ENCODE measurements at regions not wholly inside any gene's neighbourhood (a gene's known extent, or its start where the extent isn't known, plus 50 kb on each side); places are given as distances from the start of the nearest gene placed in this dataset.

DNA sequence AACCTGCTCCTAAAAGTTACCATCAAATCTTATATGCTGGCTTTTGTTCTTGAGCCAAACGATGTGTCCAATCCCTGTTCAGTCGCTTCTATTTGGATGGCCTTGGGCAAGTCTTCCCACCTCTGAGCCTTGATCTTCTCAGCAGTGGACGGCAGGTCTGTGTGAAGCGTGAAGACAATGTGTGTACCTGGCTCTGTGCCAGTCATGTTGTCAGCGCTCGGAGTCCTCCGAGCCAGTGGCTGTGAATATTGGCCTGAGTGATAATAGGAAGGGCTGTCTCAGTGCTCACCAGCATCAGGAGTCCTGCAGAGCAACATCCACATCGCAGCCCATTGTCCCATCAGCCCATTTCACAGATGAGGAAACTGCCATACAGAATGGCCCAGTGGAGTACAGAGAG is 219.0 kb downstream of the CDC5L start:
- DNase-seq (ENCODE audit: low read depth in 3 of 3) = no peak

DNA sequence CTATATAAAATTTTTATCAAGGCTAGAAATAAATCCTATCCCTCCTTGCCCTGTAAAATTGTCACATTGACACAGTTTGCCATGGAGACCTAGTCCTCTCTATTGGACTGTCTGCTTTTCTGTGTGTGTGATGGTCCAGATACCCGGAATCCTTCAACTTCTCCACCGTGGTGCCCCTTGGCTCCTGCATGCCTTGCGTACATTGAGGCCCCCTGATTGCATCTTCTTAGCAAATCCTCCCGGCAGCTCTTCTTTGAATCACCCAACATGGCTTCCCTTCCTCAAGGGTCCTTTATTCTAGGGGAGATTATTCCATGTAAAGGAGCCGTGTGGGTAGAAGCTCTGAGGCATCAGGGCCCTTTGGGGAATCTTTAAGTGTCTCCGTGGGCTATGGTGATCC is 219.5 kb downstream of the CDC5L start:
- DNase-seq (ENCODE audit: low read depth in 3 of 3) = no peak

DNA sequence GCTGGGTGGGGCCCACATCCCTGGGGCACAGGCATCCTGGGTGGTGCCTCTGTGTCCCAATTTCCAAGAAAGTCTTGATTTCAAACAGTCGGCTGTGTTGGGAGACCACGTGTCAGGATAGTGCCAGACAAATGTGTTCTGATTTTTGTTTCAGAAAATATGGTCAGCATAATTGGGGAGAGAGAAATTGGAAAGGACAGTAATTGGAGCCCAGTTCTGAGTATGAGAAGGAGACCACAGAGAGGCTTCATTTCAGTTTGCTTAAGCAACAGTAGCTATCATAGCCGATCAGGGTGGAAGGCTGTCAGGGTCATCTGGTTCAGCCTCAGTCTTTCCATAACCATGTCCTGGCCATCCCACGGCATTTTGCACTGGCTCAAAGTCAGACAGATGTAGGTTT is 220.7 kb downstream of the CDC5L start:
- no peak for DNase-seq (ENCODE audit: low read depth in 3 of 3)

DNA sequence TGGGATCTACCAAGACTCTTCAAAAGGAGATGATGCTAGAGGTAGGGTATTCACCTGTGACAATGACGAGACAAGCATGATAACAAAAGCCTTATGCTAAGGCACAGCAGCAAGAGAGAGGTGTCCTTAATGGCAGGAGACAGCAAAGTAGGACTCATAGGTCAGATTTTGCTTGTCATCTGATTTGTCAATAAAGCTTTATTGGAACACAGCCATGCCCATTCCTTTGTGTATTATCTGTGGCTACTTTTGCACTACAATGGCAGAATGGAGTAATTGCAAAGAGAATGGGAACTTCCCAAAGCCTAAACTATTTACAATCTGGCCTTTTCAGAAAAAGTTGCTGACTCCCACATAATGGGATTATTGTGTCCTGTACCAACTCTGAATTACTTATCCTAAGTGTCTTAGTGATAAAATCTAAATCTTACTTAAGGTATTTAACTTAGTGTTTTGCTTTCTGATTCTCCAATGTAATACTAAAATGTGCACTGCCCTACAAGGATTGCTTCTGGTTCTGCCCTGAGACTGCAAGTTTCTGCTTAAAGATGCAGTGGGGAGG is 221.6 kb downstream of the CDC5L start:
- DNase-seq (ENCODE audit: low read depth in 3 of 3) = no peak

DNA sequence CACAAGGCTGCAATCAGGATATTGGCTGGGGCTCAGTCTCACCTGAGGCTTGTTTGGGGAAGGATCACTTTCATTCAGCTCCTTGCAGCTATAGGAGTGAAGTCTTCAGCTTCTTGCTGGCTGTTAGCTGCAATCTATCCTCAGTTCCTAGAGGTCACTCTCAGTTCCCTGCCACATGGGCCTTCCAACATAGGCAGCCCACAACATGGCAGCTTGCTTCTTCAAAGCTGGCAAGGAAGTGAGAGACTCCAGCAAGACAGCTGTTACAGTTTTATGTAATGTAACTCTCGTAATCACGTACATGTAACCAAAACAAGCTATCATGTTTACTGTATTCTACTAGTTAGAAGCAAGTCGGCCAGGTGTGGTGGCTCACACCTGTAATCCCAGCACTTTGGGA is 226.9 kb downstream of the CDC5L start:
- DNase-seq (ENCODE audit: low read depth in 3 of 3) = no peak

DNA sequence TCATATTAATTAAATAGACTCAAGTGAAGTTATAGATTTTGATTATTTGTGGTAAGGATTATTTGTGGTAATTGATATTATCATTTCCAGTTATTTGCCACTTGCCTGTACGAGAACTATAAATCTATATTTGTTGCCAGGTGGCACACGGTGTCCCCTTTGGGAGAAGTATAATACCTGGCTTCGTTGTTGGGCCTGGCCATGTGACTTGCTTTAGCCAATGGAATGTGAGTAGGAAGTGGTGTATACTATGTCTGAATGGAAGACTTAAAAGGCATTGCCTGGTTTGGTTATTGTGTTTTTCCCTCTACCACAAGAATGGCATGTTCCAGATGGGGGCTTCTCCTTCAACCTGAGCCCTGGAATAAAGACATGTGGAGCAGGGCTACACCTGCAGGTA is 228.1 kb downstream of the CDC5L start:
- no peak for DNase-seq (ENCODE audit: low read depth in 3 of 3)

DNA sequence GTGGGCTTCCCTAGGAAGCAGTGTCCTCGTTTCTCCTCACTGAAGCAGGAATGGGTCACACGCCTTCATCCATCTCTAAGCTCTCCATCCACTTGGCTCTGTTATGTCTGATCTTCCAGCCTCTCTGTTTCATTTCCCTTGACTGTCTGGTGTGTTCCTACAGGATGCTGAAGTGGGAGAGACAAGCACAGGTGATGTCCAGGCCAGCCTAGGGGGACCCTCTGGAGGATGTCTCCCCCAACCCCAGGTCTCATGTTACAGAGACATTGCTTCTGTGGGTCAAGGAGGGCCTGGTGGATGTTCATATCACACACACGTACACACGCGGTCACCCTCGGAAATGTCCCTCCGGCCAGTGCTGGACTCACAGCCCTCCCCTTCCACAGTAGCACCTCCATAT is 229.9 kb downstream of the CDC5L start:
- DNase-seq (ENCODE audit: low read depth in 3 of 3) = no peak

DNA sequence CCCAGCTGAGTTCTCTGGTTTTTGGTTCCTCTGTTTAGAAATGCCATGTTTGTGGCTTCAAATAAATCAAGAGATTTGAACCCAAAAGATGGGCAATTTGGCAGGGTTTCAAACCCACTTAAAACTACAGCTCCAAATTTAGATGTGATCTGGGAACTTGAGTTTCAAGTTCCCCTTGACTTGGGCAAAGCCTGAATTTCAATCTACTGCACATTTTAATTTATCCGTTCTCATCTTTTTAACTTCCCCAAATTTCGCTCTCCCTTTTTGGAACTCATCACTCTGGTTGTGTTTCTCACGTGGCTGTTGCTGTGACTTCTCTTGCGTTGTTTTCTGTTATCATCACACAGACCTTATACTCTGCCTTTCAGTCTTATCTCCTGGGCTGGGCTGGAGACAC is 230.9 kb downstream of the CDC5L start:
- no peak for DNase-seq (ENCODE audit: low read depth in 3 of 3)

DNA sequence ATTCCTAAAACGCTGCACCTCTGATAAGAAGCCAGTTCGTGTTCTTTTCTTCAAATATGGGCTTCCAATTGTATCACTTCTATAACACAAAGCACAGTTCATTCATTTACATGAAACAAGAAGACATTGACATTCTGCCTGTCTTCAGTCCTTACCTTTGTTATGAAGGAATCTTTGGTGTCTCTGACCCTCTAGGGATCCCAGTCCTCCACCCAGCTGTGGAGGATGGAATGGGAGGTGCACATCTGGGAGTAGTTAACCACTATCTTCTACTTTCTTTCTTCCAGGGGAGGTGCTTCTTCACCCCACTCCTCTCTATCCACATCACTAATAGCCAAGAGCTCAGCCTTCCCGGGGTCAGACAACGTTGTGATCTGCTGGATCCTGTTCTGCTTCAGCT is 233.4 kb downstream of the CDC5L start:
- DNase-seq (ENCODE audit: low read depth in 3 of 3) = no peak

DNA sequence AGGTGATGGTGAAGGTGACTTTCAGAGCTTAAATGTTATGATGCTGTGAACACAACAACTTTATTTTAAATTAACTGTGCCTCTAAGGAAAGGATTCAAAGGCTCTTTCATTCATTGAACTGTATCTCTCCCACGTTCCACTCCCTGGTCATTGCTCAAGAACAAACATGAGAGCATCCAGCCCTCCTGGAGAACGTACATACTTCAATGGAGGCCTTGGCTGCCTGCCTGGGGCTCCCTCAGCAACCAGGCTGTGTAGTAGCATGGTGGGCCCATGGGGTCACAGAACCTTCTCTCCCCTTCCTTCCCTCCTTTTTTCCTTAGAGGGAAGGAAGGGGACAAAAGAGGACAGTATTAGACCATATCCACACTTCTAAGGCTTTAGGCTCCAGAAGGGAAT is 234.3 kb downstream of the CDC5L start:
- DNase-seq (ENCODE audit: low read depth in 3 of 3) = no peak

DNA sequence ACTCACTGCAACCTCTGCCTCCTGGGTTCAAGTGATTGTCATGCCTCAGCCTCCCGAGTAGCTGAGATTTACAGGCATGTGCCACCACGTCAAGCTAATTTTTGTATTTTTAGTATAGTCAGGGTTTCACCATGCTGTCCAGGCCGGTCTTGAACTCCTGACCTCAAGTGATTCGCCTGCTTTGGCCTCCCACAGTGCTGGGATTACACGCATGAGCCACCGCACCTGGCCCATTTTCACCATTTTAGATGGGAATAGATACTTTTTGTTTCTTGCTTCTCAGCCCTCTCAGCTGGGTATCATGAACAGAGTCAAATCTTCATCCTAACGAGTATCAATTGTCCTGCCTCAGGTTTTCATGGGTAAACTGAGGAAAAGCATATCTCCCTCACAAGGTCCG is 235.0 kb downstream of the CDC5L start:
- DNase-seq (ENCODE audit: low read depth in 3 of 3) = no peak

DNA sequence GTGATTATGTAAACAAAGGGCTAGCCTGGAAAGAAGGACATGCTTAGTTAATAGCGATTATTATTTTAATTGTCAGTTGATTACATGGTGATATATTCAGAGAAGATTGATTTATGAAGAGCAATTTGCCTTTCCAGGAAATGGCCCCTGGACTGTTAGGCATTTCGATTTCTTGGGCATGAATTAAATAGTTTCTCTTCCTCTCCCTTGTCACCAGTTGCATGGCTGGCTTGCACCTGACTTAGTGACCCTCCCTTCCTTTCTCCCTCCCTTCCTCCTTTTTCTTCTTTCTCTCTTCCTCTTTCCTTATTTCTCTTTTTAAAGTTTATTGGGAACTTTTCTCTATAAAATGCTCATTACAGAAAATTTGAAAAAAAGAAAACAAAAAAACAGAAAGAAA is 235.4 kb downstream of the CDC5L start:
- DNase-seq (ENCODE audit: low read depth in 3 of 3) = no peak

DNA sequence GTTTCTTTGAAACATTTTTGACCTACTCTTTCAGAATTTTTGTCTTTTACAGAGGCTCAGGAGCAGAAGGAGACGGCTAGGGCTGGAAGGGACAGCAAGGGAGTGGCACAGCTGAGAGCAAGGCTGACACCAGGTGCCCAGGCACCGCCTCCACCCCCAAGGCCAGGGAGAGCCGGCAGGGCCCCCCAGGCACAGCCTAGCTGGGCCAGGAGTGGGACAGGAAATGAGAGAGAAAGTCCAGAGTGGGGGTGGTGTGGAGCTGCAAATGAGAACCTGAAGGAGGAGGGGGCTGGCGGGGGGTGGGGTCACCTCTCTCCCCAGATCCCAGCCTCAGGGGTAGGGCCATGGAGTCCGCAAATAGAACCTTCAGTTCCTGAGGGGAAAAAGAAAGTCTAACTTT is 236.7 kb downstream of the CDC5L start:
- DNase-seq (ENCODE audit: low read depth in 3 of 3) = no peak

DNA sequence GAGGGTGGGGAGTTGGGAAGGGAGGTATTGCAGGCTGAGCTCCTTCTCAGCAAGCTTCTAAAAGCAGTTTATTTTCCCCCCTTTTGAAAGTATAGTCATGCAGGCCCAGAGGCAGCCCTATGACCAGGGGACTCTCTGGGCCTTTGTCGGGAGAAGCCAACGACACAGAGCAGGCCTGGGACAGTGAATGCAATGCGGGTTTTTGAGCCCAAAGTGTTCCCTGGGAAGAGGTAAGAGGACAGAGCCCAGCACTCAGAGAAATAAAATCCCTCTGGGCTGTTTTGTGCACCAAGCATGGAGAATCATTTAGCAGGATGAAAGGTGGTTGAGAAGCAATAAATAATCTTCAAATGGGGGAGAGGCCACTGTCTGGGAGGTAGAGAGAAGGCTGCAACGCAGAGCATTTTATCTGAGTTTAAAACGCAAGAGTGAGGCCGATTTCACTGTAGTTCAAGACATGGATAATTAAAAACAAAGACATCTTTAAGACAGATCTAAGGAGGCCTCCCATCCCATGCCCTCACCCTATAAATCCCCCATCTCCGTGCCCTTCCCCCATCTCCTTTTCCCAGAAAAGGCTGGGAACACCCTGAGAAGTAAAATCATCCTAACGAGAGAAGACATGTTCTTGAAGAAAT is 237.5 kb downstream of the CDC5L start:
- DNase-seq (ENCODE audit: low read depth in 3 of 3) = no peak

DNA sequence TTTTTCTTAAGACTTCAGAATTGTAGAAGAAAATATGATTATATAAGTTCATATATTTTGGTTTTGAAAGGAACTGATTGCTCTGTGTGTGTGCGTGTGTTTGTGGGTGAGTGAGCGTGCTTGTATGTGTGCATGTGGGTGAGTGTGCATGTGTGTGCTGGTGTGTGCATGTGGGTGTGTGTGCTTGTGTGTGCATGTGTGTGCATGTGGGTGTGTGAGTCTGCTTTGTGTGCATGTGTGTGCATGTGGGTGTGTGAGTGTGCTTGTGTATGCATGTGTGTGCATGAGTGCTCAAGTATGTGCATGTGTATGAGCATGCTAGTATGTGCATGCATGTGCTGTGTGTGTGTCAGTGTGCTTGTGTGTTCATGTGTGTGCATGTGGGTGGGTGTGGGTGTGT is 238.5 kb downstream of the CDC5L start:
- no peak for DNase-seq (ENCODE audit: low read depth in 3 of 3)

DNA sequence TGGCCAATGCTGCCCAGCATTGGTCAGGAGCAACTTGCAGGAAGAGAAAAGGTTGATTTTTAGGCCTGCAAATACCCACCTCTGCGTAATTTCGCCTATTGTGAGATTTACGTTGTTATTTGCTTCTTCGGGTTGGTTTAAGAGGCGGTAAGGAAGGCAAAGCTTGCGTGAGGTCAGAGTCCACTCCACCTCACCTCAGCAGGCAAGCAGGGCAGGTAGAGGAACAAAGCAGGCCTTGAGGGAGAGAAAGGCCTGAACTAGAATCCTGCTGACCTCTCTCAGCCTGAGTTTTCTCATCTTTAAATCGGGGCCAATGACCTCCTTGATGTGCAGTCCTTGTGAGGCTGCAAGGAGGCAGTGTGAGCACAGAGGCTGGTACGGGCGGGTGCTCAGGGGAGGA is 239.1 kb downstream of the CDC5L start:
- DNase-seq (ENCODE audit: low read depth in 3 of 3) = no peak

DNA sequence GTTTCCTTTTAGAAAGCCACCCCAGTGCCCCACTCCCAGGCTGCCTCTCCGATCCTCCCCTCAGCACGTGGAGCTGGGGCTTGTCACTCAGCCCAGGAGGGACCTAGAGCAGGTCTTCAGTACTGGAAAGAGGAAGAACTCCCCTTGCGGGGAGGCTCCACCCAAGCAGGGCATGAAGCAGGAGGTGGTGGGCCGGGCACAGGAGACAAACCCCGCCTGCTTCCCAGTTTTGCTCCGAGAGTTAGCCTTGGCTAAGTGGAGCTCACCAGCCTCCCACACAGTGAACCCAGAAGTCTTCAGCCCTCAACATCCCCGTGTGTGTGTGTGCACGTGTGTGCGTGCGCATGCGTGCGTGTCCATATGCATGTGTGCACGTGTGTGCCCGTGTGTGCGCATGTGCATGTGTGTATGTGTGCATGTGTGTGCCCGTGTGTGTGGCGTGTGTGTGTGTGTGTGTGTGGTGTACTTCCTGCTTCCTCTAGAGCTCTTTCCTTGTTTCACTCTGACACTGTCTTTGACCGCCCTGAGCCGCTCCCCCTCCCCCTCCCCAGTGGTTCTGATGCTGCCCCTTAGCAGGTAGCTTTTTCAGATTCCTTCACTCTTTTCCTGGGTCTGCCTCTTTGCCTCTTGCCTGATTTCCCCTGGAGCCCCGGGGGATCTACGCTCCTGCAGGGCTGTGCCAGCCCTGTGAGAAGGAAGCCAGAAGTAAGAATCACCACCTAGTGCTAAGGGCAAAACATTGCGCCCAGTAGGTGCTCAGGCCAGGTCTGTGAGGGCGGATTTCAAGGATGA is 239.8 kb downstream of the CDC5L start:
- no peak for DNase-seq (ENCODE audit: low read depth in 3 of 3)

DNA sequence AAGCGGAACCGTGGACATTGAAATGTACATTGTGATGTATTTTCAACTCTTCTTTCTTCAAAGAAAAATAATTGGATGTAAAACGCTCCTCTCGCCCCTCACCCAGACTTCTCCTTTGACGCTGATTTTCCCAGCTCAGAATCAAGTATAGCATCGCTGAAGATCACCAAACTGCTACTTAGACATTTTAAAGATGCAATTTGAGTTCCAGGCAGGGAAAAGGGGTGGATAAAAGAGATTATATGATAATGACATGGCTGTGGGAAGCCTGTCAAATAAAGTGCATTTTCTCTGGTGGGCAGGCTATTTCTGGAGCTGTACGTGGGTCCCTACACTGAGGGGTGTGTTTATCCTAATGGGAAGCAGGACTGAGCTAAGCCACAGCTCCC is 240.4 kb downstream of the CDC5L start:
- DNase-seq (ENCODE audit: low read depth in 3 of 3) = no peak

DNA sequence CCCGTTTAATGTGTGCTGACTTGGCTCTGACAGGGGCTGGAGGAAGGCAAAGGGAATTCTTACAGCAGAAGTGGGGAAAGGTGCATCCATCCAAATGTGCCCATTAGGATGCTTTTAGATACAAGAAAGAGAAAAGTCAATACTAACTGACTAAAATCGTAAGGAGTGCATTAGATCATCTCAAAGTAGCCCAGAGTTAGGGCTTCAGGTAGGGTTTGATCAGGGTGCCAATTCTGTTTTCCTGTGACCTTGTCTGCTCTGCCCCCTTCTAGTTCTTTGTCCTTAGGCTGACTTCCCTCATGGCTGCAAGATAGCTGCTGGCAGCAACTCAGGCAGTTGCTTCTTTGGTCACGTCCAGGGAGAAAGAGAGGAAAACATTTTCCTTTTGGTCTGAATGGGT is 240.8 kb downstream of the CDC5L start:
- DNase-seq (ENCODE audit: low read depth in 3 of 3) = no peak

DNA sequence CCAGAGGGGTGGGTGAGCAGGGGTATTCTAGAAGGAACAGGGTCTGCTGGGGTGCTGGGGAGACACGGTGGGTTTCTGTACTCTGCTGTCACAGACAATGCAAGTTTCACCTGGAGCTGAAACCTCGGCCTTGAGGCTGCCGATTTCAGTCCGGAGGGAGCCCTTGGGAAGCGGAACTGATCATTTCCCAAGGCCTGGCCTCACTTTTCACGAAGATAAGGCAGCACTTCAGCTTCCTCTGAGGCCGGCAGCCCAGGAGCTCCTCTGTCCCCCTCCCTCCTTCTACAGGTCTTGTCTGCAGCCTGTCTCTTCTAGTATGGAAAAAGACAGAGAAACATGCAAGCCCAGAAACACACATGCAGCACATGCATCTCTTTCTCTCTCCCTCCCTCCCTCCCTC is 242.1 kb downstream of the CDC5L start:
- no peak for DNase-seq (ENCODE audit: low read depth in 3 of 3)

DNA sequence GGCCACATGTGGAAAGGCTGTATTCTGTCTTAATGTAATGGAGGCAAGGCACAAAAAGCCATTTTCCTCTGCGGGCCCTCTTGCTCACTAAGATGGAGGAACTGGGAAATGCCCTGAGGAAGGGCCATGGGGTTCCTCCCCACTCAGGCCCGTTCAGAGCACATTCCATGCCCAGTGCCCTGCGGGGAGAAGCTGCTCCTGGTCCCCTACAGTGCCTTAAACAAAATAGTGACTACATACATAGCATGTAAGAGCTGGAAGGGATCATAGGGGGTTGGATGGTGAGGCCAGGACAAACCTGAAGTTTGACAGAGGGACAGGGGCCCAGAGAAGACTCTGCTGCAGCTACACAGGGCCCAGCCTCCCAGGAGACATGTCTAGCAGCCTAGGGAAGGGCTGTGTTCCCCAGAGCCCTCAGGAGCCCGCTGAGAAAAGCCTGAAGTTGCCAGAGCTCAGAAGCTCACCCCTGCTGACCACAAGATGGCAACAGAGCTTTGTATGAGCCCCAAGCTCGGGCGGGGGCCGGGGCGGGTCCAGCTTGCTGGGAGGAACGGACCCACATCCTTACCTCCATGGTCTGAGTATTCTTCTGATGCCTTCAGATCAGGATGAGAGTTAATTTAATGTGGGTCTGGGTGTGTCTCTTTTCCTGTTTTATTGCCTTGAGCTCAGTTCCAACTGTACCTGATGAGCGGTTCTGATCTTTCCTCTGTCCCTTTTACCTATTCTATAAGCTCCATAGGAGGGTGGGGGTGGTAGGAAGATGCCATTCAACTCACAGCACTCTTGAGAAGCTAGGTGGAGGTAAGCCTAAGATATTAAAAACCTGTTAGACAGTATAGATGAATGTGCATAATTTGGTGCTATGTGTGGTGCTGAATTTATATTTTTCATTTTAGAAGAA is 242.9 kb downstream of the CDC5L start:
- no peak for DNase-seq (ENCODE audit: low read depth in 3 of 3)

DNA sequence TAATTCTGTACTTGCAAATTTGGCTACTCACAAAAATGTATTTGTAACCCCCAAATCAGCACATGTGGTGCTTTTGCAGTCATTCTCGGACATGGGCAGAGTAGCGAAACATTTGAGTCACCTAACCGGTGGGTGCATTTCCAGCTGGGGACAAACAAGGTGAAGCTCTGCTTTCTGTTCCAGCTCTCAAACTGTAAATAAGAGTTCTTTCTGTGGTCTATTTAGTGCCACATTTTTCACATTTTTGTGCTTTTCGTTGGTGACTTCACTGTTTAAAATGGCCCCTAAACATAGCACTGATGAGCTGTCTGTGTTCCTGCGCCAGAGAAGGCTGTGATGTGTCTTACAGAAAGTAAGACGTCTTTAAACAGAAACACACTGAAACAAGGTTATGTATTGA is 244.5 kb downstream of the CDC5L start:
- DNase-seq (ENCODE audit: low read depth in 3 of 3) = no peak

Data from stimulated activated CD4-positive, alpha-beta T cell treated with anti-CD3 and anti-CD28 coated beads, TNF-alpha, amount 100 ng/mL, for 4 hours (primary cell).